Fibroblast of the aortic adventitia (primary cell): ENCODE measurements at regions not wholly inside any gene's neighbourhood (a gene's known extent, or its start where the extent isn't known, plus 50 kb on each side); places are given as distances from the start of the nearest gene placed in this dataset.

Source experiments
- DNase-seq: peaks from one replicate; pipeline ENCODE4 v3.0.0-alpha.2; 2010; ENCODE audit warnings: low read depth
- H3K4me3 ChIP-seq: 2 replicates; pipeline ENCODE4 v1.5.1; 2011; ENCODE audit warnings: low read depth, mild to moderate bottlenecking, control low read depth, low read length, moderate library complexity
- TF ChIP-seq, protein P1 (sequence below): IDR thresholded peaks from 2 replicates; pipeline ENCODE4 v1.5.1; 2011; ENCODE audit warnings: mild to moderate bottlenecking, low read length, control low read depth, inconsistent platforms; ENCODE audit not compliant: insufficient read depth

DNA sequence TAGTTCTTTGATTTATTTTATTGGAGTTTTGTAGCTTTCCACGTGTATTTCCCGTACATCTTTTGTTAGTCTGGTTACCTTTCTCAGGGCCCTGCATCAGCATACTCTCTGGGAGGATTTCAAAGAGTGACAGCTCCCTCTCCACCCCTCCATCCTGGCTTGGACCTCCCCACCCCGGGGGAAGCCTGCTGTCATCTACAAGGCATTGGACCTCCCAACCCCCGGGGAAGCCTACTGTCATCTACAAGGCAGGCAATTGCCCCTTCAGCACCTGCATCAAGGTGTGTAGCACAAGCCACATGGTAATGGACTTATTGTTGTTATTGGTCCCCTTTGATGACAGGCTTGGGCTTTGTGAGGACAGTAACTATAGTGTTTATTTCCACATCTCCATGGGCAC is 390.1 kb downstream of the TCERG1L start:
- no peak for DNase-seq
- H3K4me3 ChIP-seq, result no peak overlapping the region
- TF ChIP-seq, protein P1, sequence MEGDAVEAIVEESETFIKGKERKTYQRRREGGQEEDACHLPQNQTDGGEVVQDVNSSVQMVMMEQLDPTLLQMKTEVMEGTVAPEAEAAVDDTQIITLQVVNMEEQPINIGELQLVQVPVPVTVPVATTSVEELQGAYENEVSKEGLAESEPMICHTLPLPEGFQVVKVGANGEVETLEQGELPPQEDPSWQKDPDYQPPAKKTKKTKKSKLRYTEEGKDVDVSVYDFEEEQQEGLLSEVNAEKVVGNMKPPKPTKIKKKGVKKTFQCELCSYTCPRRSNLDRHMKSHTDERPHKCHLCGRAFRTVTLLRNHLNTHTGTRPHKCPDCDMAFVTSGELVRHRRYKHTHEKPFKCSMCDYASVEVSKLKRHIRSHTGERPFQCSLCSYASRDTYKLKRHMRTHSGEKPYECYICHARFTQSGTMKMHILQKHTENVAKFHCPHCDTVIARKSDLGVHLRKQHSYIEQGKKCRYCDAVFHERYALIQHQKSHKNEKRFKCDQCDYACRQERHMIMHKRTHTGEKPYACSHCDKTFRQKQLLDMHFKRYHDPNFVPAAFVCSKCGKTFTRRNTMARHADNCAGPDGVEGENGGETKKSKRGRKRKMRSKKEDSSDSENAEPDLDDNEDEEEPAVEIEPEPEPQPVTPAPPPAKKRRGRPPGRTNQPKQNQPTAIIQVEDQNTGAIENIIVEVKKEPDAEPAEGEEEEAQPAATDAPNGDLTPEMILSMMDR, result no peak

DNA sequence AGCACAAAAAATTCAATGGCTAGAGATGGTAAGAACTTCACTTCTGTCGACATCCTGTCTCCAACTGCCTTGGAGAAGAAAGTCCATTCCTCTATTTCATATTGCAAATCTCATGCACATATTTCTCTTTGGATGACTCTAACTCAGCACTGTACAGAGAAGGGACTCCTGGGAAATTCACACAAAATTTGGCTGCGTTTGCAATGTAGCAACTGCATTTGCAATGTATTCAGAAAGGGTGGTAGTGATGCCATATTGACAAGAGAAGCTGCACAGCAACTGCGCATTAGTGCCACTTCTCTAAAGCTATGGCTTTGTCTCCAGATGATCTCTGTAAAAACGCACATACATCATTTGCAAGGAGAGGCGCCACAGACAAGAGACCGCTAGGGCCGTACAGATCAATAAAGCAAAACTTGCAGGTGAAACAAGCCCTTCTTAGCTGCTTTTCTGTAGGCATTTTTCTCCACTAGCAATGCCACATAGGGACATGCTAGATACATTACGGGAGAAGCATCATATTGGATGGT is 389.5 kb downstream of the TCERG1L start:
- DNase-seq, result no peak
- H3K4me3 ChIP-seq, result no peak overlapping the region
- TF ChIP-seq, protein P1, result no peak

DNA sequence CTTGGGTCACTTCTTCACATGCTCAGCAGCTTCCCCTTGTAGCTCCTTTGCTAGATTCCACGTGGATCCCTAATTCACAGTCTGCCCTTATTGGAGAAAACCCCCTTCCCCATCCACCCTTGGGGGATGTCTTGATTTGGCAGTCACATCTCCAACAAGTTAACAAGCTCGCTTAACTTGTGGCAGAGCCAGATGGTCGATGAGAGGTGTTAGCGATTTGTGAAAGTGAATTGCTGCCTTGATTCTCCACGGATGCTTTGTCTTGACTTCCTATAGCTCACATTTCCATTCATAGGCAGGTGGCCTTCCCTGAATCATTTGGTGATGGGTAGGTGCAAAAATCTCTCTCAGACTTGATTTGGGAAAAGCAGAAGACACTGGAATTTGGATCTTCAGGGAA is 387.9 kb downstream of the TCERG1L start:
- no peak overlapping the region for H3K4me3 ChIP-seq
- TF ChIP-seq, protein P1, result no peak
- no peak for DNase-seq

DNA sequence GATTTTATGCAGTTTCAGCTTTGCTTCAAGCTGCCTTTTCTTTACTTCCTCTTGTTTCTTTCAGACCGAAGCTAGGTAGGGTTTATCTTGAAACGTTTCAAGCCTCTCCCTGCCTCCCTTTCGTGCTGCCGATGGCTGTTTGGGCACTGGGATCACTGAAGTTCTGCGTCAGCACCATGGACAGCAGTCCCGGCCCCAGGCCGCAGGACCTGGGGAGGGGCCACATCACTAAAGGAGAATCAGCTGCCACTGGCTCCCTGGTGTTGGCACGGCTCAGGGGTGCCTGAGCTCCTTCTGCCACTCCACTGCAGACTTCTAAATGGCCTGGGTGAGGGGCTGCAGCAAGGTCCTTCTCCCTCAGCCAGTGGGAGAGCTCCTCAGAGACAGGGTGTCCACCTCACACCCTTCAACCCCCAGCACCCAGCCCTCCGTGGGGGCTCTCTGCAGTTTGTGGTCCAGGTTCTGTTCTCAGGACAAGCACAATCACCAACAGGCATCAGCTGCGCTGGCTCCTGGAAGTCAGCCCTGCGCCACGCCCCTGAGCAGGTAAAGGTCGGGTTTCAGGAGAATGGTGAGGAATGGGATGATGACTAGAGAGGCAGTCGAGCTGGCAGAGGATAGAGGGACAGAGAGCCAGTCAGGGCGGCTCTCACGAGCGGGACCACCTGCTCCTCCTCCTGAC is 387.2 kb downstream of the TCERG1L start:
- no peak overlapping the region for H3K4me3 ChIP-seq
- no peak for DNase-seq
- TF ChIP-seq, protein P1, result no peak

DNA sequence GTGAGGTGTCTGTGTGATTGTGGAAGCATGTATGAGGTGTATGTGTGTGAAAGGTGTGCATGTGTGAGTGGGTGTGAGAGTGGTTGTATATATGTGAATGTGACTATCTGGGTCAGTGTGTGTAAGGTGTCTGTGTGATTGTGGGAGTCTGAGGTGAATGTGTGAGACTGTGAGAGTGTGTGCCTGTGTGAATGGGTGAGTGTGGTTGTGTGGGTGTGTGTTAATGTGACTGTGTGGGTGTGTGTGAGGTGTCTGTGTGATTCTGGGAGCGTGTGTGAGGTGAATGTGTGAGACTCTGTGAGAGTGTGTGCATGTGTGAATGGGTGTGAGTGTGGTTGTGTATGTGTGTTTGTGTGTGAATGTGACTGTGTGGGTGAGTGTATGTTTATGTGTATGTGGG is 385.1 kb downstream of the TCERG1L start:
- DNase-seq, result no peak
- TF ChIP-seq, protein P1, result no peak
- no peak overlapping the region for H3K4me3 ChIP-seq

DNA sequence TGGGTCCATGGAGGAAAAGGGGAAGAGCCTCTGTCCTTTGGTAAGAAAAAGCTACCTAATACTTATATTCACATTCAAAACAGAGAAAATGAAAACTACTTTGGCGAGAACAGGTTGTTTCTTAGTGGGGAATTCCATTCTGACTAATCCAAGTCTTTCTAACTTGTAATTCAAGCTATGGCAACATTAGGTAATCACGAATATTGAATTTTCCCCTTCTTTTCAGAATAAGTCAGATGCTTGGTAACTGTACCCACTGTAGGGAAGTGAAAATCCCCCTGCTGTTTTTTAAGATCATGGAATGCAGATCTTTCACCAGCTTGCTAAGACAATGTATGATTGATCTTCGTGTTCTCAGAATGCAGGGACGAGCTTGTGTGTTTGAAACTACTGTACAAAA is 384.4 kb downstream of the TCERG1L start:
- TF ChIP-seq, protein P1, result no peak
- H3K4me3 ChIP-seq, result no peak overlapping the region
- no peak for DNase-seq

DNA sequence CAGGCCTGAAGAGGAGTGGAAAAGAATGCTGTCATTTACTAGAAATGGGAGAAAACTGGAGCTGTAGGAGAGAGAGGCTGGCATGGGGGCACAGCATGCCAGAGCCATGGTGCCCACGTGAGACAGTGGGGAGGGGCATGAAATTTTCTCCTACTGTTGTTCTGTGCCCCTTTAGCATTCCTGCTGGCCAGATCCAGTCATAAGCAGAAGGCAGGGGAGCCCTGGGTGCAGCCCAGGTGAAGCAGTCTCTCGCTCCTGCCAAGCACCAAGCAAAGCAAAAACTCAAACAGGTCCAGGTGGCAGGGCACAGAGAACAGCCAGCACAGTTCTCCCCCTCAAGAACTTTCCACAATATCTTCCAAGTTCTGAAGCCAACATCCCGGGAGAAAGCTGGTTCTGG is 383.2 kb downstream of the TCERG1L start:
- no peak overlapping the region for H3K4me3 ChIP-seq

More for the DNA sequence above, 383.2 kb downstream of the TCERG1L start:
- TF ChIP-seq, protein P1, result no peak
- no peak for DNase-seq
